Upper lobe of right lung (tissue), 1 donor: ENCODE measurements at regions not wholly inside any gene's neighbourhood (a gene's known extent, or its start where the extent isn't known, plus 50 kb on each side); places are given as distances from the start of the nearest gene placed in this dataset.

Source experiments
- ATAC-seq: fragments of 200-7000 bp; cut with Tn5 transposase; one replicate; pipeline ENCODE4 v1.9.1; 2020; ENCODE audit warnings: mild to moderate bottlenecking, moderate library complexity
- DNase-seq: peaks from one replicate; pipeline ENCODE4 v3.0.0-alpha.2; 2020
- H3K27ac ChIP-seq: fragments of 200-600 bp; one replicate; pipeline ENCODE4 v1.8.0; 2022
- H3K27me3 ChIP-seq: fragments of 200-600 bp; one replicate; pipeline ENCODE4 v1.8.0; 2022; ENCODE audit warnings: mild to moderate bottlenecking
- H3K36me3 ChIP-seq: fragments of 200-600 bp; one replicate; pipeline ENCODE4 v1.8.0; 2022
- H3K4me1 ChIP-seq: fragments of 200-600 bp; one replicate; pipeline ENCODE4 v1.8.0; 2022
- H3K4me3 ChIP-seq: fragments of 200-600 bp; one replicate; pipeline ENCODE4 v1.8.0; 2022; ENCODE audit warnings: mild to moderate bottlenecking
- H3K9me3 ChIP-seq: fragments of 200-600 bp; one replicate; pipeline ENCODE4 v1.8.0; 2022
- CTCF ChIP-seq: fragments of 200-600 bp; IDR thresholded peaks from one replicate; pipeline ENCODE4 v1.8.0; 2022; ENCODE audit warnings: antibody characterized with exemption
- intact Hi-C: fragments of 100-400 bp; cut with DNase I; formaldehyde crosslinking; loops from one replicate; pipeline ENCODE4 v1.11.0; 2022
- donor health status: DM: no; HTN: yes; CAD: no; lungs with severe emphysema.

- Histone ChIP-seq H3K9me3 (no peaks in the 10 kb centered on the region), H3K4me1 (no peaks in the 10 kb centered on the region), H3K27ac (no peak overlapping the region), H3K4me3 (no peak overlapping the region), H3K27me3 (no peaks in the 10 kb centered on the region), H3K36me3 (no peaks in the 10 kb centered on the region)
- DNase-seq = no peak
- intact Hi-C loops = no loop called here
- TF ChIP-seq CTCF = no peak
- peak; percentile 89 for ATAC-seq
Measured at GRCh38 chr6:63418741-63419140, 99.0 kb upstream of the LGSN start.

- TF ChIP-seq CTCF = no peak
- no peaks in the 10 kb centered on the region for H3K36me3 ChIP-seq
- H3K4me1 ChIP-seq = no peaks in the 10 kb centered on the region
- DNase-seq (no peak), ATAC-seq (no peak)
- no peak overlapping the region for H3K27ac ChIP-seq
- H3K27me3 ChIP-seq = no peaks in the 10 kb centered on the region
- no peaks in the 10 kb centered on the region for H3K9me3 ChIP-seq
- no peak overlapping the region for H3K4me3 ChIP-seq
- intact Hi-C loops = no loop called here
Measured at GRCh38 chr6:63424636-63425035, 104.9 kb upstream of the LGSN start.

GRCh38 chr6:63425493-63425892, 105.7 kb upstream of the LGSN start:
- H3K27me3 ChIP-seq = no peaks in the 10 kb centered on the region
- DNase-seq (no peak), ATAC-seq (no peak)
- no peaks in the 10 kb centered on the region for H3K4me1 ChIP-seq
- TF ChIP-seq CTCF = no peak
- H3K36me3 ChIP-seq = no peaks in the 10 kb centered on the region
- no peak overlapping the region for H3K27ac ChIP-seq
- H3K9me3 ChIP-seq = no peaks in the 10 kb centered on the region
- intact Hi-C loops = no loop called here
- no peak overlapping the region for H3K4me3 ChIP-seq

GRCh38 chr6:63426844-63427243, 107.1 kb upstream of the LGSN start:
- H3K27me3 ChIP-seq = no peaks in the 10 kb centered on the region
- DNase-seq (no peak), ATAC-seq (no peak)
- no peaks in the 10 kb centered on the region for H3K36me3 ChIP-seq
- no peaks in the 10 kb centered on the region for H3K4me1 ChIP-seq
- H3K27ac ChIP-seq = no peak overlapping the region
- no peaks in the 10 kb centered on the region for H3K9me3 ChIP-seq
- H3K4me3 ChIP-seq = no peak overlapping the region
- no peak for TF ChIP-seq CTCF
- intact Hi-C loops = no loop called here

GRCh38 chr6:63427951-63428350, 108.2 kb upstream of the LGSN start:
- Histone ChIP-seq H3K4me1 (no peaks in the 10 kb centered on the region), H3K4me3 (no peak overlapping the region), H3K9me3 (no peaks in the 10 kb centered on the region), H3K36me3 (no peaks in the 10 kb centered on the region), H3K27me3 (no peaks in the 10 kb centered on the region), H3K27ac (no peak overlapping the region)
- intact Hi-C loops = no loop called here
- DNase-seq (no peak), ATAC-seq (no peak)
- TF ChIP-seq CTCF = no peak

- Histone ChIP-seq H3K4me1 (no peaks in the 10 kb centered on the region), H3K4me3 (no peak overlapping the region), H3K9me3 (no peaks in the 10 kb centered on the region), H3K27me3 (no peaks in the 10 kb centered on the region), H3K36me3 (no peaks in the 10 kb centered on the region), H3K27ac (no peak overlapping the region)
- TF ChIP-seq CTCF = no peak
- ATAC-seq (no peak), DNase-seq (no peak)
- intact Hi-C loops = no loop called here
Measured at GRCh38 chr6:63430985-63431519, 111.3 kb upstream of the LGSN start.
